ENCODE measurements at regions not wholly inside any gene's neighbourhood (a gene's known extent, or its start where the extent isn't known, plus 50 kb on each side); places are given as distances from the start of the nearest gene placed in this dataset.

DNA sequence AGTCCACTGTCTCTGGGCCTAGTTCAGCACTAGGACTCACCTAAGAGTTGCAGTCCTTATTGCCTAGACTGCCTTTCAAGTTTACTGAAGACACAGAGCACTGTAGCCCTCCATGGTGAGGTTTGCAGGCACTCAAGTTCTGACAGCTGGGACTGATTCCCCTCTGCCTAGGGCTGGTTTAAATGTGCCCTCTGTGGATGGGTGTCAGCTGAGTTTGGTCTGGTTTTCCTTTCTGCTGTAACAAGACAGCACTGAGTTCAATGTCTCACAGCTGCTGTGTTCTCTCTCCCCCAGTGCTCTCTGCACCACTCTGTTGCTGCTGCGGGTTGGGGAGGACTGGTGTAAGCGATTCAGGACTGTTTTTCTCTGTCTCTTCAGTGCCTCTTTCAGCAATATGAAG lies 75.2 kb upstream of the C1orf21 start:
- no peak for DNase-seq (ENCODE audit: low read depth in 2 of 2)

DNA sequence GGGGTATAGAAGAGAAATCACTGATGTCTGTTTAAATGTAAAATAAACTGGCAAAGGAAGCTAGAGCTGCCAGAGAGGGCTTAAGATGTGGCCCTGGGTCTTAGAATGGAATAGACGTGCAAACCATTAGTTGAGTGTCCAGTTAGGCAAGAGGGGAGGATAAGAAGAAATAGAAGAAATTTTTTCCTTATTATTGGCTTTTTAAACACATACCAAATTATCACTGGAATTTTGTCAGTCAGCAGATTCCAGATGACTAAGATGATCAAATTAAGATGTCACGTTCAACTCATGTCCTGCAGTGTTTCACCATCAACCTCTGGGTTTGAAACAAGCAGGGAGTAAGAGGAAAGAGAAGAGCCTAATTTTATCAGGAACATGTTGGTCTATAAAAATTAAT lies 71.6 kb upstream of the C1orf21 start:
- no peak for DNase-seq (ENCODE audit: low read depth in 2 of 2)

DNA sequence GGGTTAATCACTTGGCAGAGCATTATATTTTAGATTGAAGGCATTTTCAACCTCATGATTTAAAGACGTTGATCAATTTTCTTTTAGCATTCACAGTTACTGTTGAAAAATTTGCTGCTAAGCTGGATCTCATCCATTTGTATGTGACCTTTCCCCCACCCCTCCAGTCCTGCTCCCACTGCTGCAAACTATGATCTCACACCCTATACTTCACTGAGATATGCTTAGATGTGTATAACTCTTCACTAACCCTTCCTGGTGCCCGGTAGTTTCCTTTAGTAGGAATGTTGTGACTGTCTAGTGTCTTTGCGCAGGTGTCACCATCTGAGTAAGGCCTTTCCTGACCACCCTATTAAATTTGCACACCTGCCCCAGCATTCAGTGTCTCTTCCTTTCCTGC lies 67.0 kb upstream of the C1orf21 start:
- no peak for DNase-seq (ENCODE audit: low read depth in 2 of 2)

DNA sequence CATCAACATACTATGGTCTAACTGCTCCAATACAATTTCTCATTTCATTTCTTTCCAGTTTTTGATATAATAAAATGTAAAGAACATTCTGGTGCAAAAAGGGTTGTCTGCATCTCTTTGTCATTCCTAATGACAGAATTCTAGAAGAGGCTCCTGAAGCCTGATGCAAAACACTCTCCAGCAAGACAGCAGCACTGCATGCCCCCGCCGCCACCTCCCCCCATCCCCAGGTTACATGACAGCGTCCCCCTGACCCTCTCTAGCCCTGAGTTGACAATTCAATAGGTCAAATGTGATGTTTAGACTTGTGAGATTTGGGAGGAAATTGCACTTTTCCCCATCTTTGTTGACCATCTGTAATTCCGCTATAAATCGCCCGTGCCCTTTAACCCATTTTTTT lies 64.6 kb upstream of the C1orf21 start:
- DNase-seq (ENCODE audit: low read depth in 2 of 2): no peak

DNA sequence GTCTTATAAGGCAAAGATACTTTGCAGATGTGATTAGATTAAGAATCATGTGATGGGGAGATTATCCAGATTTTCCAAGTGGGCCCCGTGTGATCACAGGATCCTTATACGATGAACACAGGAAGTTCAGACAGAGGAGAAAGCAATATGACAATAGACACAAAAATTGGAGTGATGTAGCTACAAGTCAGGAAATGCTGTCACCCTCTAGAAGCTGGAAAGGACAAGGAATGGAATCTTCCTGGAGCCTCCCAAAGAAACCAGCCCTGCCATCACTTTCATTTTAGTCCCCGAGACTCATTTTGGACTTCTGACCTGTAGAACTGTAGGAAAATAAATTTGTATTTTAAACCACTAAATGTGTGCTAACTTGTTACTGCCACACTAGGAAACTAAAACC lies 61.9 kb upstream of the C1orf21 start:
- DNase-seq (ENCODE audit: low read depth in 2 of 2): no peak

DNA sequence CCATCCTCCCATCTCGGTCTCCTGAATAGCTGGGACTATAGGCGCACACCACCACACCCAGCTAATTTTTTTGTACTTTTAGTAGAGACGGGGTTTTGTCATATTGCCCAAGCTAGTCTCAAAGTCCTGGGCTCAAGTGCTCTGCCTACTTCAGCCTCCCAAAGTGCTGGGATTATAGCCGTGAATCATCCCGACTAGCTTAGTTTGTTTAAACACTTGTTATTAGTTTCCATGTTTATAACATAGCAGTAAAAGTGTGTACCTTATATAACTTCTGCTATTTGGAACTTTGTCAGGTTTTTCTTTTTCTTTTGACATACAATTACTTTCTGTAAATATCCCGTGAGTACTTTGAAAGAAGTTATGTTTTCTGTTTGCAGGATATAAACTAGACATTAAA lies 60.6 kb upstream of the C1orf21 start:
- no peak for DNase-seq (ENCODE audit: low read depth in 2 of 2)

DNA sequence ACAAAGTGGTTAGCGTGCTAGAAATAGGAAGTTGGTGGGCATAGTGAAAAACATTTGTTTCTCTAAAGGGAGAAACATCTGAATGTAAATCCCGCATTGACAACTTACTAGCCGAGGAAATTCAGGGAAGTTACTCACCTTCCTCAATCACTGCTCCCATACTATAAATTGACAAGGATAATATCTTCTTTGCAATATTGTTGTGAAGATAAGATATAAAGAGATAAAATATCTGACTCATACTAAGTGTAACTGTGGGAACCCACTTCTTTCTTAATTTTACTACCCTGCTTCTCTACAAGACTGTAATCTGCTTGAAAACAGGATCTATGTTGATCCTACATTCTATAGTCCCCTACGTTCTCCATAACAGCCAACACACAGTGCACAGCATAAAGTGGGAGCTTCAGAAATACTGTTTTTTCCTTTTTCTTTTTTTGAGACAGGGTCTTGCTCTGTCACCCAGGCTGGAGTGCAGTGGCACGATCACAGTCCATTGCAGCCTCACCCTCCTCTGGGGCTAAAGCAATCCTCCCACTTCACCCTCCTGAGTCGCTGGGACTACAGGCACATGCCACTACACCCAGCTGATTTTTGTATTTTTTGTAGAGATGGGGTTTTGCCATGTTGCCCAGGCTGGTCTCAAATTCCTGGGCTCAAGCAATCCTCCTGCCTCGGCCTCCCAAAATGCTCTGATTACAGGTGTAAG lies 57.4 kb upstream of the C1orf21 start:
- DNase-seq (ENCODE audit: low read depth in 2 of 2): no peak

DNA sequence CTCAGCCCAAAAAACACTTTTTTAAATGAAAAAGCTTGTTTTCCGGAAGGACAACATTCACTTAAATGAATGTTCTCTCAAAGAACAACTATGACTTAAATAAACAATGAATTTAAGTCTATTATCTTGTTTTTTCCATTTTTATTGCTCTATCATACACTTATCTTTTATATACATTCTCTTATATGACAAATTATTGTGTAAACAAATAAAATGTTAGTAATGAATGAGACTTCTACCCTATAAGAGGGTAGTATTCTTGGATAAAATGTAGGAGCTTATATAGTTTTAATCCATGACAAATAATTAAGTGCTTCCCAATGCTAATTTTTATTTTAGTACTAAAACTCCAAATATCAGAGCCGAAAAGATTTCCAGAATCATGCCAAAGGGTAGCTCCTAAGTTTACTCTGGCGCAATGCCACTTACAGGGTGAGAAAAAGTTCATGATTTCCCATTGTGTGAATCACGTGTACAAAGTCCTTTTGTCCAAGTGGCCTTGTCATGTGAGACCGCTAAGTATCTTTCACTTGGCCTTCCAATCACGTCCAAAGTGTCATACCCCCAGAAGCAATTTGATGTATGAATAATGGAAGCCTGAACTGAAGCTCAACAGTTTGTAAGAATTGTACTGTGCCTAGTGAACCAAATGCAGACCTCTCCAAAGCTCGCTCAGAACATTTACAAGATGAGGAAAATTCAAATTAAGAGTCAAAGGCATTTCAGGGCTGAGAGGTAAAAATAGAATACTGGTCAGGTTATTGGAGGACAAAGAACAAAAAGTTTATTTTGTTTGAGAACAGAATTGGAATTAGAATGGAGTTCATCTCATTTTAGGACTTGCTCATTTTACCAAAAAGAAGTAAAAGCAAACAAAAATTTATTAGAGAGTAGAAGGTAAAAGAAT lies 56.6 kb upstream of the C1orf21 start:
- no peak for DNase-seq (ENCODE audit: low read depth in 2 of 2)

DNA sequence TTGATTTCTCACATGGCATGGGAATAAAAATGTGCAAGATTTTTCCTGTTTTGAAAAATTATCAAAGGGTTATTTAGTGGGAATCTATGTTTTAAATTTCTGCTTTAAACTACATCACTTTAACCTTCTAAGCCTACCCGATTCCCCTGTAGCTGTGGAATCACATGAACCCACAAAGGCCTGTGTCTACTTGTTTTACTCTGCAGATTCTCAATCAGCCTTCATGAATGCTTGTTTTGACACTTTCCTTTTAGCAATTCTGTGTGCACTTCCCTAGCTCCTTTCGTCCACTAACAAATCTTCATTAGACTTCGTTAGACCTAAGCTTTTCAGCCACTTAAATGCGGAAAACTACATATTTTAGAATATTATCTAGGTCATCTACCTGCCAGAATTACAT lies 56.0 kb upstream of the C1orf21 start:
- DNase-seq (ENCODE audit: low read depth in 2 of 2): no peak
